GM12874 (cell line): ENCODE measurements at regions not wholly inside any gene's neighbourhood (a gene's known extent, or its start where the extent isn't known, plus 50 kb on each side); places are given as distances from the start of the nearest gene placed in this dataset.

Experiments
- TF ChIP-seq, protein P1 (sequence below): IDR thresholded peaks from 2 replicates; pipeline ENCODE4 v1.5.1; 2011; ENCODE audit warnings: low read depth, mild to moderate bottlenecking, control low read depth, low read length, moderate library complexity; ENCODE audit not compliant: insufficient read depth

DNA sequence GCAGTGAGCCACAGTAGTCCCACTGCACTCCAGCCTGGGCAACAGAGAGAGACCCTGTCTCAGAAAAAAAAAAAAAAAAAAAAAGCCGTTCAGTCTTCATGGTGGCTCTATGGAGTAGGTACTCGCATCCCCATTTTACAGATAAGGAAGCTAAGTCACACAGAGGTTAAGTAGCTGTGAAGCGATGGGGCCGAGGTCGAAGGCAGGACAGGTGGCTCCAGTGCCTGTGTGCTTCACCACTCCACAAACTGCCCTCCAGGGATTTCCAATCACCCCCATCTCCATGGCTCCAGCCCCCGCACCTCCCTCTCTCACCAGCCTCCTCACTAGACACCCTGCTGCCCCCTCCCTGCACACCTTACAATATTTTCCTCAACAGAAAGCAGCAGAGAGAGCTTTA is 61.9 kb downstream of the SYF2 start:
- TF ChIP-seq, protein P1, sequence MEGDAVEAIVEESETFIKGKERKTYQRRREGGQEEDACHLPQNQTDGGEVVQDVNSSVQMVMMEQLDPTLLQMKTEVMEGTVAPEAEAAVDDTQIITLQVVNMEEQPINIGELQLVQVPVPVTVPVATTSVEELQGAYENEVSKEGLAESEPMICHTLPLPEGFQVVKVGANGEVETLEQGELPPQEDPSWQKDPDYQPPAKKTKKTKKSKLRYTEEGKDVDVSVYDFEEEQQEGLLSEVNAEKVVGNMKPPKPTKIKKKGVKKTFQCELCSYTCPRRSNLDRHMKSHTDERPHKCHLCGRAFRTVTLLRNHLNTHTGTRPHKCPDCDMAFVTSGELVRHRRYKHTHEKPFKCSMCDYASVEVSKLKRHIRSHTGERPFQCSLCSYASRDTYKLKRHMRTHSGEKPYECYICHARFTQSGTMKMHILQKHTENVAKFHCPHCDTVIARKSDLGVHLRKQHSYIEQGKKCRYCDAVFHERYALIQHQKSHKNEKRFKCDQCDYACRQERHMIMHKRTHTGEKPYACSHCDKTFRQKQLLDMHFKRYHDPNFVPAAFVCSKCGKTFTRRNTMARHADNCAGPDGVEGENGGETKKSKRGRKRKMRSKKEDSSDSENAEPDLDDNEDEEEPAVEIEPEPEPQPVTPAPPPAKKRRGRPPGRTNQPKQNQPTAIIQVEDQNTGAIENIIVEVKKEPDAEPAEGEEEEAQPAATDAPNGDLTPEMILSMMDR, result no peak

DNA sequence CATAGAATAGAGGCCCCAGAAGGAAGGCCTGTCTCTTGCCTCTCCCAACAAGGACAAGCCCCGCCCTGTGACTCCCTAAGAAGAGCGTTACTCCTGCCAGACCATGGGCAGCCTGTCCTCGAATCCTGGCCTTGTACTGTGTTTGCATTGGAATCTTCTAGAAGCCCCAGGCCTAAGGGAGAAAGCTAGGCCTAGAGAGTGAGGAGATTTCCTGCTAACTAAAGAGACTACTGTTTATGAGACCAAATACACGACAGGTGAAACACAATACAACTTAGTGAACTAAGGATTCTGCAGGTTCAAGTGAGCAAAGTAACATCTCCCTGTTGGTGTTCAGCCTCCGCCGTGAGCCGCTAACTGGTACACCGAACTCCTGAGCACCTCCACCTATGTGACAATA is 62.7 kb downstream of the SYF2 start:
- TF ChIP-seq, protein P1, result no peak

DNA sequence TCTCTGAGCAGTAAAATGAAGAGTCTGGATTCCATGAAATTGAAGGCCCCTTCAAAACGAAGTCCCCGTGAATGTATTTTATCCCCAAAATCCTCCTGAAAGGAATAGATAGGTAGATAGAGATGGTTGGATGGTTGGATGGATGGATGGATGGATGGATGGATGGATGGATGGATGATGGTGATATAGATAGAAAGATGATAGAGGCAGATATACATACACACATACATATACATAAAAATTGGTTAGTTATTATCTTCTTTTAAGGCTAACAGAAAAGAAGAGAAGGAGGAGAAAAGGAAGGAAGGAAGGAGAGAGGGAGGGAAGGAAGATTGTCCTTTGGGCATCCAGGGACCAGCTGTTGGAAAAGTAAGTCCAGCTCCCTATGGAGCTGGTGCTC is 63.1 kb downstream of the SYF2 start:
- TF ChIP-seq, protein P1, result no peak

- TF ChIP-seq, protein P1, result no peak
Measured at GRCh38 chr1:25168193-25169071, 63.9 kb downstream of the SYF2 start.

DNA sequence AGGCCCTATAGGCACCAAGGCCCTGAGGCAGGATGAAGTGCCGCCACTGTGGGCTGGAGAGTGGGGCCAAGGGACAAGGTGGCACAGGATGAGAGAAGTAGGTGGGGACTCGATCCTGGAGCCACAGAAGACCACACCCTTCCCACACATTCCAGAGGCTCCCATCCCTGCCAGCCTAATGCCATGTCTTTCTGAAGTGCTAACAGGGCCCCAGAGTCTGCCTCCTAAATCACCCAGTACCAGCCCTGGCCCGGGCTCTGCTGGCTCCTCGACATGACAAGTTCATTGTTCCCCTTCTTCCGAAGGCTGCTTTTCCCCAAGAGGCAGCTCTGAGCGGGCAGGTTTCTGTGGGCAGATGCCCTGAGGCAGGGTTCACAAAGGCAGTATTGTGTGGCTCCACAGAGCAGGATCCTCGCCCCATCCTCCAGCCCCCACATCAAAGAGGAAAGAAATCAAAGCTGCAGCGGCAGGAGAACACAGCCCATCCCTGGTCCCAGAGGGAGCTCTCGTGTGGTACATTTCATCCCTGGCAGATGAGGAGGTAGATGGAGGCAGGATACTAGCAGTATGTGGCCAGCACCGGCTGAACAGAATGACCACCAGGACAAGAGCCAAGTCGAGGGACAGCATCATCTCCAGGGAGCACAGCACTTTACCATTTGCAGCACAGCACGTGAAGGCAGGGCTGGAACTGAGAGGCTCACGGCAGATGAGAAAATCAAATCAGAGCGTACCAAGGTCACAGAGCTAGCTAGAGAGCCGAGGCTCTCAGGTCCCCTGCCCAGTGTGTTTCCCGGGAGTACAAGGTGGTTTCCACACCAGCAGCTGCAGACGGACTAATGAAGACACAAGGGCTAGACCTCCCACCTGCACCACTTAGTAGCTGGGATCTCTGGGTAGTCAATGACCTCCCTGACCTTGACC is 64.8 kb downstream of the SYF2 start:
- TF ChIP-seq, protein P1, result no peak

DNA sequence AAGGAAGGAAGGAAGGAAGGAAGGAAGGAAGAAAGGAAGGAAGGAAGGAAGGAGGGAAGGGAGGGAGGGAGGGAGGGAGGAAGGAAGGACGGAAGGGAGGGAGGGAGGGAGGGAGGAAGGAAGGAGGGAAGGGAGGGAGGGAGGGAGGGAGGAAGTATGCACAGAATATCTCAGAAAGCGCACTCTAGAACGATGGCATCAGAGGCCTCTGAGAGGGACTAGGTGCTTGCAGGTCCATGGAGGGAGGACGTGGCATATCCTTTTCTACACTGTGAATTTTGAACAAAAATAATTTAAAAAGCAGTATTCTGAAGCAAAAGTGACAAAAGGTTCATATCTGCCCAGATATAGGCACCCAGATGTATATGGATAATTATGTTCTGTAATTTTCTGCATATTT is 65.5 kb downstream of the SYF2 start:
- TF ChIP-seq, protein P1, result no peak

- TF ChIP-seq, protein P1, result no peak
Measured at GRCh38 chr1:25163986-25164385, 68.3 kb downstream of the SYF2 start.
